Psoas muscle (tissue), 7 donors: ENCODE measurements at regions not wholly inside any gene's neighbourhood (a gene's known extent, or its start where the extent isn't known, plus 50 kb on each side); places are given as distances from the start of the nearest gene placed in this dataset.
"Not testable (repeated sequence)": the region's sequence is repeated elsewhere in the genome, so short reads cannot be mapped to it uniquely, and the experiment has no call there.

Experiments used
- ATAC-seq, 4 donors: fragments of 200-7000 bp; cut with Tn5 transposase; one replicate each; pipeline ENCODE4 v1.9.1; 2020; ENCODE audit warnings: moderate library complexity in 3 of 4, mild to moderate bottlenecking in 2 of 4
- DNase-seq, 2 donors: peaks; one replicate each; pipeline ENCODE4 v3.0.0-alpha.2; 2020
- H3K27ac ChIP-seq: fragments of 200-600 bp; one replicate; pipeline ENCODE4 v1.8.0; 2022
- H3K27me3 ChIP-seq, 3 donors: fragments of 200-600 bp in 1 of 3; one replicate each; pipeline versions ENCODE4 v1.6.1 to v1.8.0; 2013 to 2022; ENCODE audit warnings: low read length in 2 of 3, mild to moderate bottlenecking in 2 of 3, moderate library complexity in 1 of 3; ENCODE audit not compliant: insufficient read depth in 3 of 3
- H3K36me3 ChIP-seq, 2 donors: fragments of 200-600 bp in 1 of 2; one replicate each; pipeline versions ENCODE4 v1.6.1 to v1.8.0; 2013 to 2022; ENCODE audit warnings: low read depth in 1 of 2, mild to moderate bottlenecking in 1 of 2, moderate library complexity in 1 of 2; ENCODE audit not compliant: insufficient read depth in 1 of 2
- H3K4me1 ChIP-seq: fragments of 200-600 bp; one replicate; pipeline ENCODE4 v1.8.0; 2022
- H3K4me3 ChIP-seq: fragments of 200-600 bp; one replicate; pipeline ENCODE4 v1.8.0; 2022; ENCODE audit warnings: mild to moderate bottlenecking
- H3K9me3 ChIP-seq: fragments of 200-600 bp; one replicate; pipeline ENCODE4 v1.8.0; 2022
- WGBS, 3 donors: extraction: QIAGEN DNeasy Blood & Tissue Kit; methylation state at CpG; one replicate each; pipeline versions ENCODE4 v1.1.6 to v1.1.7; 2013; 5-methylcytosine and 5-hydroxymethylcytosine counted together
- intact Hi-C, 2 donors: fragments of 100-400 bp; cut with DNase I; formaldehyde crosslinking; loops; one replicate each; pipeline versions ENCODE4 v1.11.0 to v1.14.2; 2022
- donor health status: healthy with polysubstance abuse.
- donor health status: DM: no; HTN: no; CAD: no; lungs with moderate emphysema.
- donor health status: Bipolar disorder and iron deficiency.
- donor health status: healthy.
- donor health status: DM: yes; HTN: yes; CAD: no.
- donor health status: DM: no; HTN: no; CAD: no.
- donor health status: DM: yes; HTN: yes; CAD: no.

GRCh38 chr15:21551809-21552208, 111.5 kb upstream of the POTEB3 start:
- ATAC-seq, H3K9me3 ChIP-seq, H3K4me1 ChIP-seq, H3K27ac ChIP-seq, DNase-seq, H3K36me3 ChIP-seq, H3K27me3 ChIP-seq, H3K4me3 ChIP-seq, intact Hi-C loops: not testable (repeated sequence)
- WGBS, 3 donors, result no CpG with 5 or more reads among the region's 1 CpG

GRCh38 chr15:21546182-21546903, 106.0 kb upstream of the POTEB3 start:
- H3K4me3 ChIP-seq, H3K27ac ChIP-seq, intact Hi-C loops, H3K9me3 ChIP-seq, H3K27me3 ChIP-seq, H3K4me1 ChIP-seq, H3K36me3 ChIP-seq: not testable (repeated sequence)
- WGBS, 3 donors, result 14 to 39% (median 26%) methylated on average over 1 to 2 of the region's 4 CpGs
- peak; percentile 97 to 98 (median 98) for ATAC-seq
- DNase-seq, result peak in 1 of 2 donors; percentile 38

DNA sequence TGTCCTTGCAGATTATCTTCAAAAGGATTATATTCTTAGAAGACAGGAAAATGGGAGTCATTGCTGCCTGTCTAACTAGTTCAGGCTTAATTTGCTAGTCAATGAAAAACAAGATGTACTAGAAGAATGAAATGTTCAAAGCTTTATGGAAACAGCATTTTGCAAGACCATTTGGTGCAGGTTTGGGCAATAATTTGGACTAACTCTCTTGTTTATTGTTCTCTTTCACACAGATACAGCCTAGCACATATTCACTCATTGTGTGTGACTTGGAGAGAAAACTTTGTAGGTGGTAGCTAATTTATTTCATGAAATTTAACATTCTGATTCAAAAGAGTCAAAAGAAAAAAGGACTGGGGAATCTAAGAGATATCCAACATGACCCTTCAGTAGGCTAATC, 92.5 kb upstream of the POTEB3 start:
- H3K4me1 ChIP-seq, H3K4me3 ChIP-seq, H3K27me3 ChIP-seq, H3K9me3 ChIP-seq, H3K27ac ChIP-seq, DNase-seq, intact Hi-C loops, H3K36me3 ChIP-seq: not testable (repeated sequence)
- ATAC-seq, result peak in 1 of 4 donors; percentile 52

DNA sequence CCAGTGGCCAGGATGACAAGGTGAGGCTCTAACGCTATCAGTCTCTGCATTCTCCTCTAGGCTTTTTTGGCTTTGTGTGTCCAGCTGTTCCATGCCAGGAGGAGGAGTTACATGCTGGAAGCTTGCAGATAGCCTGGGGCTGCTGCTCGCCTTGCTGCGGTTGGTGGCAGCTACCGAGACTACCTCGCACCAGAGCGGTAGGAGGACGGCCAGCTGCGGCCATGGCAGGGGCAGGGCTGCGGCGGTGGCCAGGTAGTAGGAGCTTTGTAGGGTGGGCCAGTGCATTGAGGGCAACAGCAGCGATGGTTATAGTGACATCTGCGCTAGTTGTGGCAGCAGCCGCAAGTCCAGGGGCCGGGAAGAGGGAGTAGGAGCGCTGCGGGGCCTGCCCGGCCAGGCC, 75.9 kb upstream of the POTEB3 start:
- H3K36me3 ChIP-seq, H3K27ac ChIP-seq, H3K9me3 ChIP-seq, H3K4me3 ChIP-seq, H3K27me3 ChIP-seq, DNase-seq, H3K4me1 ChIP-seq, intact Hi-C loops, ATAC-seq: not testable (repeated sequence)
- WGBS, 3 donors, result 90% methylated on average over 2 of the region's 17 CpGs; no CpG with 5 or more reads in 2 of the 3 donors

DNA sequence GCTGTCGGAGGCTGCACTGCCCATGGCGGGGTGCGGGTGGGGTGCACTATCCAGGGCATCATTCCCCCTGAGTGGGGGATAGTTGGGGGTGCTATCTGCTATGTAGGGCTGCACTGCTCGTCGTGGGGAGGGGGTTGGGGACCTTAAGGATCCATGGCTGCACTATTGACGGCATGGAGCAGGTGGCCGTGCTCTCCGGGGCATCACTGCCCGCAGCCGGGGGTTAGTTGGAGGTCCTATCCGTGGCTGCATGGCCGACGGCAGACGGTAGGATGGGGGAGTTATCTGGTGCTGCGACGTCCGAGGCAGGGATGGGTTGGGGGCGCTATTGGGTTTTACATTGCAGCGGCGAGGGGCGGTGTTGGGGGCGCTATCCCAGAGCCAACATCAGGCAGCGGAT, 75.0 kb upstream of the POTEB3 start:
- intact Hi-C loops, H3K4me3 ChIP-seq, H3K27me3 ChIP-seq, H3K27ac ChIP-seq, H3K4me1 ChIP-seq, H3K9me3 ChIP-seq, DNase-seq, H3K36me3 ChIP-seq: not testable (repeated sequence)
- peak in 1 of 4 donors; percentile 30 for ATAC-seq
- WGBS, 3 donors, result no CpG with 5 or more reads among the region's 23 CpGs

- H3K27ac ChIP-seq, DNase-seq, H3K36me3 ChIP-seq, intact Hi-C loops, H3K9me3 ChIP-seq, H3K4me3 ChIP-seq, H3K4me1 ChIP-seq, H3K27me3 ChIP-seq: not testable (repeated sequence)
- WGBS, 3 donors, result no CpG with 5 or more reads among the region's 2 CpGs
- ATAC-seq, result peak in 3 of 4 donors; percentile 73 to 83 (median 83)
Measured at GRCh38 chr15:21503021-21503420, 62.7 kb upstream of the POTEB3 start.
